ENCODE measurements at regions not wholly inside any gene's neighbourhood (a gene's known extent, or its start where the extent isn't known, plus 50 kb on each side); places are given as distances from the start of the nearest gene placed in this dataset.

DNA sequence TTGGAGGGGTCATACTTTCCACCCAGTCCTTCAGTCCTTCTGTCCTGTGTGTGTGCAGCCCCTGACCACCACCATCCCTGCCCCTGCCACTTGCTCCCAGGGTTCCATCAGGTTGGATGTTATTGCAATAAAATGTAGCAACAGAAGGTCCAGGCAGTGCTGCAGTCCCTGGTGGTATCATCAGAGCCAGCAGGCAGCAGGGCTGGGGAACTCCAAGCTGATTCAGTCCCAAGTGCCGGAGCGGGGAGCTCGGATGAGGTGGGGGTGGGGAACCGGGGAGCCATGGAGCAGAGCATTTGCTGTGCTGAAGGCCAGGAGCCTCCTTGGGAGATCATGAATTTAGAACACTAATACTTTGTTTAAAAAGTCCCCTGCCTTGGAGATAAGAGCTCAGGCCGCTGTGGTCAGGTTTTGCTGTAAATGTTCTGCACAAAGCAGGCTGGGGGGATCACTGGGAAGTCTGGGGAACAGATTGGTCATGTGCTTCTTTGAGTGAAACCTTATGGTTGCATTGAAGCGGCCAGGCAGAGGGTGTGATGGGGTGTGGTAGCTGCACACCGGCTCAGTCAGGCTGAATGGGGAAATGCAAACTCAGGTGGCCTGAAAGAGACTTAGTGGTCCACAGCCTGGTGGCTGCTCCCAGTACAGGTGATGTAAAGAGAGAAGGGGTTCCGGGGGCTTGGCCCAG lies 225.9 kb downstream of the SEC14L1 start:
- no peak for DNase-seq (ENCODE audit: low spot score)
- no peaks in the 10 kb centered on the region for H3K27me3 ChIP-seq (ENCODE audit: insufficient read depth, poor library complexity, severe bottlenecking)
- peak overlapping the region; percentile 39 for H3K27ac ChIP-seq (ENCODE audit: poor library complexity, severe bottlenecking)
- peaks cover 26% of the 10 kb centered on the region for H3K36me3 ChIP-seq (ENCODE audit: low read depth)
- H3K9me3 ChIP-seq (ENCODE audit: severe bottlenecking) = no peaks in the 10 kb centered on the region
- ATAC-seq (ENCODE audit: low read depth) = no peak
- peaks cover 67% of the 10 kb centered on the region for H3K4me1 ChIP-seq (ENCODE audit: insufficient read depth, poor library complexity, severe bottlenecking)
- H3K4me3 ChIP-seq (ENCODE audit: severe bottlenecking) = no peak overlapping the region
- TF ChIP-seq, protein P1, sequence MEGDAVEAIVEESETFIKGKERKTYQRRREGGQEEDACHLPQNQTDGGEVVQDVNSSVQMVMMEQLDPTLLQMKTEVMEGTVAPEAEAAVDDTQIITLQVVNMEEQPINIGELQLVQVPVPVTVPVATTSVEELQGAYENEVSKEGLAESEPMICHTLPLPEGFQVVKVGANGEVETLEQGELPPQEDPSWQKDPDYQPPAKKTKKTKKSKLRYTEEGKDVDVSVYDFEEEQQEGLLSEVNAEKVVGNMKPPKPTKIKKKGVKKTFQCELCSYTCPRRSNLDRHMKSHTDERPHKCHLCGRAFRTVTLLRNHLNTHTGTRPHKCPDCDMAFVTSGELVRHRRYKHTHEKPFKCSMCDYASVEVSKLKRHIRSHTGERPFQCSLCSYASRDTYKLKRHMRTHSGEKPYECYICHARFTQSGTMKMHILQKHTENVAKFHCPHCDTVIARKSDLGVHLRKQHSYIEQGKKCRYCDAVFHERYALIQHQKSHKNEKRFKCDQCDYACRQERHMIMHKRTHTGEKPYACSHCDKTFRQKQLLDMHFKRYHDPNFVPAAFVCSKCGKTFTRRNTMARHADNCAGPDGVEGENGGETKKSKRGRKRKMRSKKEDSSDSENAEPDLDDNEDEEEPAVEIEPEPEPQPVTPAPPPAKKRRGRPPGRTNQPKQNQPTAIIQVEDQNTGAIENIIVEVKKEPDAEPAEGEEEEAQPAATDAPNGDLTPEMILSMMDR (IDR thresholded peaks at IDR 0.05; ENCODE audit: poor library complexity, severe bottlenecking) = no peak

DNA sequence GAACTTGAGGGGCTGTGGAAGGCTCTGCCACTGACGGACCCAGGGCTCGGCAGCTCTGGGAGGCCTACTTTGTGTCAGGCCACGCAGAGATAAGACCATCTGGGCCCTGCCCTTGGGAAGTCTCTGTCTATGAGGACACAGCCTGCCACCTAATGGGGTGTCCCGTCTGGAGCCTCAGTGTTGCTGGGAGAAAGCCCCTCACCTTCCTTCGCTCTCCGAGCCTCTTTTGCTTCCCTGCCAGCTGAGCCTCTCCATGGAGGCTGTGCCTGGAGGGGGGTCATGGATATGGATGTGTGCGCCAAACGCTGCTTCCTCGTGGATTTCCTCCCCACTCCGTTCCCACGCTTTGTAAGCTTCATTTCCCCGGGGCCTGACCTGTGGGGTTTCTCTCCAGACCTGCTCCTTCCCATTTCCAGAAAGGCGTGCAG lies 228.8 kb downstream of the SEC14L1 start:
- ATAC-seq (ENCODE audit: low read depth) = no peak
- Histone ChIP-seq H3K9me3 (ENCODE audit: severe bottlenecking) (no peaks in the 10 kb centered on the region), H3K4me3 (ENCODE audit: severe bottlenecking) (no peak overlapping the region), H3K27ac (ENCODE audit: poor library complexity, severe bottlenecking) (no peak overlapping the region), H3K4me1 (ENCODE audit: insufficient read depth, poor library complexity, severe bottlenecking) (peaks cover 58% of the 10 kb centered on the region), H3K27me3 (ENCODE audit: insufficient read depth, poor library complexity, severe bottlenecking) (no peaks in the 10 kb centered on the region), H3K36me3 (ENCODE audit: low read depth) (0 out of 2 replicates have a peak, but pooled peaks cover 10% of the 10 kb centered on the region)
- TF ChIP-seq, protein P1 (IDR thresholded peaks at IDR 0.05; ENCODE audit: poor library complexity, severe bottlenecking) = no peak
- no peak for DNase-seq (ENCODE audit: low spot score)

DNA sequence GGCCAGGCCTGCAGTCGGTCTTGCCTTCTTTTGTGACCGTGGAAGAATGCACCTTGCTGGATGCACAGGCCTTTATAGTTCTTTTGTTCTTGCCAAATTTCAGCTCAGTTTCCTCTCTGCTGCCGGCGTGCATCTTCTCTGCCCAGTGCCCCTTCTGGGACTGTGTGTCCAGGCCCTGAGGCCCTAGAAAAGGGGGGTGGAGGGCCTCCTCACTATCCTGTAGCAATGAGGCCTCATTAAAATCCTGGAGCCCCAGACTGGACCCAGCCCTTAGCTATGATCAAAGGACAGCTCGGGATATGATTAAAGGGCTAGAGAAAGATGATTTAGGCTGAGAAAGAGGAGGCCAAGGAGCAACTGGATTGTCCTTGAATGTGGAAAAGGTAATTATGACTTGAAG lies 229.8 kb downstream of the SEC14L1 start:
- no peak for ATAC-seq (ENCODE audit: low read depth)
- Histone ChIP-seq H3K4me1 (ENCODE audit: insufficient read depth, poor library complexity, severe bottlenecking) (peaks cover 48% of the 10 kb centered on the region), H3K4me3 (ENCODE audit: severe bottlenecking) (no peak overlapping the region), H3K27me3 (ENCODE audit: insufficient read depth, poor library complexity, severe bottlenecking) (no peaks in the 10 kb centered on the region), H3K9me3 (ENCODE audit: severe bottlenecking) (no peaks in the 10 kb centered on the region), H3K36me3 (ENCODE audit: low read depth) (0 out of 2 replicates have a peak, but pooled peaks cover 10% of the 10 kb centered on the region), H3K27ac (ENCODE audit: poor library complexity, severe bottlenecking) (peak overlapping the region; percentile 25)
- DNase-seq (ENCODE audit: low spot score) = no peak
- TF ChIP-seq, protein P1 (IDR thresholded peaks at IDR 0.05; ENCODE audit: poor library complexity, severe bottlenecking) = no peak

DNA sequence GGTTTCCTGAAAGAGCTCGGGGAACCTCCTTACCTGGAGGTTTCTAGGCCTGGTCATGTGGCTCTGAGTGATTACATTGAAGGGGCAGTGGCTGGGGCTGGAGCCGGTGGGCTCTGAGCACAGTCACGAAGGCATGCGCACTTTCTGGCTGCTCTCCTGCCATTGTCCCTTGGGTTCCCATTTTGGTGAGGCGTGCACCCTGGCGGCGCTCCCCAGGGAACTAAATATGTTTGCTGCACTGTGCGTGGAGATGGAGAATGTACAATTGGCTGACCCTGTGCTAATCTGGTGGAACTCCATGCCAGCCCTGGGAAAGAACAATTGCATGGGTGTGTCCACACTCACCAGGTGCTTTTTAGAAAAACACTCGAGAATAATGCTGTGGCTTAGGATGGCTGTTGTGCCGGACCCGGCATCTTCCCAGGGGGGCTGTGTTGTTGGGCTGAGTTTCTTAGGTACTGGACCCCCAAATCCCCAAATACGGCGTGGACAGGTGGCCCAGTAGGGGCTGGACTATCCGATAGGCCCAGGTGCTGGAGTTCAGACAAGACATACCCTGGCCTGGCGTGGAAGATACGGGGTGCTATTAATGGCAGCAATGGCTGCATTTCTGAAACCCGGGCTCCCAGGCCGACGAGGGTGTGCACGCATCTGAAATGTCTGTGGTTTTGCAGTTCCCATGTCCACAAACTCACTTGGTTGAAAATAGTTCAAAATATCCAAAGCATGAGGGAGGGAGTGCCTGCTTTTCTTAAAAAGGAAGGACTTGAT lies 230.5 kb downstream of the SEC14L1 start:
- Histone ChIP-seq H3K27ac (ENCODE audit: poor library complexity, severe bottlenecking) (peak overlapping the region; percentile 25), H3K36me3 (ENCODE audit: low read depth) (0 out of 2 replicates have a peak, but pooled peaks cover 10% of the 10 kb centered on the region), H3K9me3 (ENCODE audit: severe bottlenecking) (no peaks in the 10 kb centered on the region), H3K27me3 (ENCODE audit: insufficient read depth, poor library complexity, severe bottlenecking) (no peaks in the 10 kb centered on the region), H3K4me3 (ENCODE audit: severe bottlenecking) (no peak overlapping the region), H3K4me1 (ENCODE audit: insufficient read depth, poor library complexity, severe bottlenecking) (peaks cover 40% of the 10 kb centered on the region)
- ATAC-seq (ENCODE audit: low read depth) (0 out of 3 replicates have a peak, but pooled peaks have one; percentile 12), DNase-seq (ENCODE audit: low spot score) (no peak)
- TF ChIP-seq, protein P1 (IDR thresholded peaks at IDR 0.05; ENCODE audit: poor library complexity, severe bottlenecking) = no peak

Data from RWPE2 (cell line).